ENCODE measurements at regions not wholly inside any gene's neighbourhood (a gene's known extent, or its start where the extent isn't known, plus 50 kb on each side); places are given as distances from the start of the nearest gene placed in this dataset.

DNA sequence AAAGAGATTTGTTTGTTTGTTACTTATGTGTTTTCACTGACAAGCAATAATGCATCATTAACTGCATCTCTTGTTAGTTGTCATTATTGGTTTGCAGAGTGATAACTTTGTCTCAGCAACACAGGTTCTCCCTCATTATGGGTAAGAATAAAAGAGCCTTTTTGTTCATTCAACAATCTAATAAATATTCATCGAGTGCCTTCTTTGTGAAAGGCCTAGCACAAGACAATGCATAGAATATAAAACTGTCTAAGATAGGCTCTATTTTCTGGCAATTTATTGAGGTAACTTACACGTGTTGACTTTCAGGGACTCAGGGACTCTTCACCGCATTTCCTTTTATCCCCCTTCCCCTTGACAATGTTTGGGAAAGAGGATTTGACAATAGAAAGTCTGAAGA is 95.5 kb upstream of the KRR1 start:
- no peak for DNase-seq (ENCODE audit: low read depth in 2 of 2)

DNA sequence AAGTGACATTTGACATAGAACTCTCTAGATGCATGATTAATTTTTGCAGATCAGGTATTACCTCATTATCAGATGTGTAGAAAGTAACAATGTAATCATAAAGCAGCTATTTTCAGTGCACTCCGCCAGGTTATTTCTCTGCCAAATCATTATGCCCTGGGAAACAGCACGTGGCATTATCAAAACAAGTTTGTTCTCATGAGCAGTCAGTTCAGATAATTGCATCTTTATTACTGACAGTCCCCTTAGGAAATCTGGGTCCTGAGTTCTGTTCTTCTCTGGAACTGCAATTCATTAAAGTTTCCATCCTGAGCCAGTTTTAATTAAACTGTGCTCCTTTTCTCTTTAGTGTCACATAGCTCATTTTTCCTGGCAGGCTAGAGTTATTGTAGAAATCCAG is 94.7 kb upstream of the KRR1 start:
- no peak for DNase-seq (ENCODE audit: low read depth in 2 of 2)

DNA sequence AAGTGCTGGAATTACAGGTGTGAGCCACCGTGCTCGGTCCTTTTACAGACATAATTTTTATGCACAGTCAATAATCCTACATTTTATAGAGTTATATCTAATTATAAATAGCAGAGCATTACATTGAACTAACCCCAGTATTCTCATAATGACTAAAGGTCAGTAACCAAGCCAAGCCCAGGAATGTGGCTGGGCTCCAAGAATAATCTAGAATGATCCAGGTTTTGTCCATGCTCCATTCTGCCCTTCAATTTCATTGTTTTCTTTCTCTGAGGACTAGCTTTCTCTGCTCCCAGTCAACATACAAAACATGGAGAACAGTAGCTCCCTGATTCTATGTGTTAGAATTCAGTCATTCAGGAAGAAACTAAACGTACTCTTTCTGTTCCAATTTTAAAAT is 92.1 kb upstream of the KRR1 start:
- DNase-seq (ENCODE audit: low read depth in 2 of 2) = no peak

DNA sequence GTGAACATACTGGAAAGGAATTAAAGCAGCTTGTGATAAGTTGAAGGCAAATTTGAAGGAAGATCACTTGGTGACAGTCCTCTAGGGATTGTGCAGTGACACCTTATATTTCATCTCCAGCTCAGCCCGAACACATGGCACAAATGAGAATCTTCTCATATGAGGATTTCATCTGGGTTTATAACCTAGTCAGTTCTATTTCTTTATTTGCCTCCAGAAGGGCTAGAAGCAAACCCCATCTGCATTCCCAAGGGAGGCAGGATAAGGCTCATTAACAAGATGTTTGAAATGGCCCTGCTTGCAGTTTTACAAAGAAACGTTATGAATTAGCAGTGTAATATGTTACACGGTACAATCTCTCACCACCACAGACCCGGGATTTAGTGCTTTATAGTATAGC is 90.7 kb upstream of the KRR1 start:
- DNase-seq (ENCODE audit: low read depth in 2 of 2) = no peak

DNA sequence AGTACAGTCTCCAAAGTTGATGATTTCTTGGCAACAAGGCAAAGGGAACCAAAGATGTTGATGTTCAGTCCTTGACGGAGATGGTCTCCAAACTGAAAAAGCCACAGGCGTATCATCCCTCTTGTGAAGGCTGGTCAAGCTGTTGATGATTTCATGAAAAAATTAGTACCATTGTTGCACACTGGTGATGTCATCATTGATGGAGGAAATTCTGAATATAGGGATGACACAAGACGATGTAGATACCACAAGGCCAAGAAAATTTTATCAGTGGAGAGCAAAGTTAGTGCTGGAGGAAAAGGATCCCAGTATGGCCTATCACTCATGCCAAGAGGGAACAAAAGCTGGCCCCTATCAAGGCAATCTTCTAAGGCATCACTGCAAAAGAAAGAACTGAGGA is 88.7 kb upstream of the KRR1 start:
- no peak for DNase-seq (ENCODE audit: low read depth in 2 of 2)

DNA sequence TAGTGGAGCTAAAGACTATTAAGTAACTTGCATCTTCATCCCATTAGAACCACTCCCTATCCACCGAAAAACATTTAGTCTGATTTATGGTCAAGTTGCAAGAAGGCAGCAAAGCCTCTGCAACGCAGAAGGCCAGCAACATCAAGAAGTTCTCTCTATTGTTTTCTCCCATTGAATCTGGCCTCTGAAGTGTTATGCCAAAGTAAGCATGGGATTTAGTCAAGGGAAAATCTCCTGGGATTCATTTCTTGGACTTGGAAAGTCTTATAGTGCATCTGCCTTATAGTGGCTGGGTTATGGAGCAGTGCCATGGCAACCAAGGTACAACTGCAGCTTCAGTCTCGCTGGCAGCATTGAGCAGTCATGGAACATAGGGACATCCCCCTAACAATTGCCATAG is 87.7 kb upstream of the KRR1 start:
- no peak for DNase-seq (ENCODE audit: low read depth in 2 of 2)

DNA sequence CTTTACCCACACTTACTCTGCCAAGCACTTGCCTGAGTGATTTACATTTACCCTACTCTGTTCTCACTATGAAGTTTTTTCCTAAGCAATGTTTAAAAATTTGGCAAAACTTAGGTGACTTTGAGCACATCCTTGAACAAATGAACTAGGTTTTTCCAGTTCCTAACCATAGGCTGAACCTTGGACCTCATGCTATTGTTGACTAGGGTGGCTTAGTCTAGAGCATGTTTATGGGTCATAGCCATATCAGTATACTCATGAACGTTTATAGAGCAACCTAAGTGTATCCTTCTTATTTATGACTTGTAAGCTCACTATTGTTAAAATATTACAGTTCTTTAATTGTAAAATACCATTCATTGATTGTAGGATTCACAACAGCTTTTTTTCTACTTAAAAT is 85.0 kb upstream of the KRR1 start:
- no peak for DNase-seq (ENCODE audit: low read depth in 2 of 2)

DNA sequence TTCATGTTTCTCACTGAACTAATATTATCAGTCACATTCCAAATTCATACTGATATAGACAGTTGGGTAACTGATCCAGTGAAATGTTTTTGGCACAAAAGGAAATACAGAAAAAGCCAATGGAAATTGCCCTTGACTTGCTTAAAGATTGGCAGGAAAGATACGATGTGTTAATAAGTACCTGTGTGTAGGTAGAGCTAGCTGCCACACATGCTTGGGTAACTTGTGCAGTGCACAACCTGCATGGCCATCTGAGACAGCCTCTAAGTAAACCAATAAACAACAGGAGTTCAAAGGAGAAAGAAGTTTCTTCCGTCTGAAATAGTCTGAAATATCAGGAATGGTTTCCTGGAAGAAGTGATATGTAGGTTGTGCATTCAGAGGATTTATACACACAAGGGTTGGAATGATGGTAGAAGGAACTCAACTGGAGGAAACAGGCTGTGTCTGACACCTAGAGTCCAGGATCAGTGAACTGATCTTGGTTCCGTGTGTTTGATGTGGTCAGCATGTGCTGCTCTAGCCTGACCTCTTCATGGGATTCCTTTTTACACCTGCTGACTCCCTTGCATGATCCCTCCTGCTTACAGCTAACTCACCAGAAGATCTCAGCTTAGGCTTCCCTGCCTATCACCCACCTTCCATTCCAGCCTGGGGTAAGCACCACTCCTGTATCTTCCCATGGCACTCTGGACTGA is 81.4 kb upstream of the KRR1 start:
- DNase-seq (ENCODE audit: low read depth in 2 of 2) = no peak

DNA sequence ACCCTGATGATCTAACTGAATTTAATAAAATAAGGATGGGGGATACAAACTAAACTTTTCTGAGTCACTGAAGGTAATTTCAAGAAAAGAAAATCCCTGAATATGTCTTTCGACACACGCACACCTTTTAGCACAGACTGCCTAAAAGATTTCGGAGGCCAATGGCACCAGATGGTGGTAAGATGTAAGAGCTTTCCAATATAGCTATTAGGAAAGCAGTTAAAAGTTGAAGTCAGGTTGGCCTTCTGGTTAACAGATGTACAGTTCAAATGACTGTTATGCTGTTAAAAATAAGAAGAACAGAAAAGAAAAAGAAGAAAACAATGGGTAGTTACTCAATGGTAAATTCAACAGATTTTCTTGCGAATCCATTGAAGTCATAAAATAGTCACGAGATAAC is 80.7 kb upstream of the KRR1 start:
- DNase-seq (ENCODE audit: low read depth in 2 of 2) = no peak

DNA sequence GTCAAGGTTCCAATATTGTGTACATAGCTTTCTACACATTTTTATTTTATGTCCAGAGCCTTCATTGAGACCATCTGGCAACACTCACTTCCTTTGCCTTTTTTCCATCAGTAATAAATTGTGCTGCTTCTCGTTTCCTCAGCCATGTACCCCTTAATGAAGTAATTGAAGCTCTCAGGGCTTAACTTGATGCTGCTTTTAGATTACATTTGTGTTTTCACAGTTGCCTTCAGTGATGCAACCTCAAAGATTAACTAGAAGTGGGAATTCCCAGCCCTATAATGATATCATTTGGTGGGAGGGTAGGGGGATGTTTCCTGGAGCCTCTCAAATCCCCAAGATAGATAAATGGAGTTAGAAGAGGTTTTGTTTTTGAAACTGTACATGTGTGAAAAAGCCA is 80.2 kb upstream of the KRR1 start:
- DNase-seq (ENCODE audit: low read depth in 2 of 2) = no peak

DNA sequence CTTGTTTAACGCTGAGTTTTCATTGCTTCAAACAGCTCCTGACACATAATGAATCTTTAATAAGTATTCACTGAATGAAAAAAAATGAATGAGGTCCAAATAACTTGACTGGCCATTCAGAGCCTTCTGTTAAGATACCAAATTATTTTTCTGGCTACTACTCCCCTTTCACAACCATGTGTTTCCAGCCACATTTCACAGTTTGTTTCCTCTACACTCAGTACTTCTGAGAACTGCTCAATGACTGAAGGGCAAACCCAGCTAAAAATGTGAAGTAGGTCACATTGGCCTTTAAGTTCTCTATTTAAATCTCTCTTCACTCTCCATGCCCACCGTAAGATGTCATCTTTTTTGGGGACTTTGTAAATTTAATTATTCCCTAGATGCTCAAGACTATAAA is 78.4 kb upstream of the KRR1 start:
- DNase-seq (ENCODE audit: low read depth in 2 of 2) = no peak

DNA sequence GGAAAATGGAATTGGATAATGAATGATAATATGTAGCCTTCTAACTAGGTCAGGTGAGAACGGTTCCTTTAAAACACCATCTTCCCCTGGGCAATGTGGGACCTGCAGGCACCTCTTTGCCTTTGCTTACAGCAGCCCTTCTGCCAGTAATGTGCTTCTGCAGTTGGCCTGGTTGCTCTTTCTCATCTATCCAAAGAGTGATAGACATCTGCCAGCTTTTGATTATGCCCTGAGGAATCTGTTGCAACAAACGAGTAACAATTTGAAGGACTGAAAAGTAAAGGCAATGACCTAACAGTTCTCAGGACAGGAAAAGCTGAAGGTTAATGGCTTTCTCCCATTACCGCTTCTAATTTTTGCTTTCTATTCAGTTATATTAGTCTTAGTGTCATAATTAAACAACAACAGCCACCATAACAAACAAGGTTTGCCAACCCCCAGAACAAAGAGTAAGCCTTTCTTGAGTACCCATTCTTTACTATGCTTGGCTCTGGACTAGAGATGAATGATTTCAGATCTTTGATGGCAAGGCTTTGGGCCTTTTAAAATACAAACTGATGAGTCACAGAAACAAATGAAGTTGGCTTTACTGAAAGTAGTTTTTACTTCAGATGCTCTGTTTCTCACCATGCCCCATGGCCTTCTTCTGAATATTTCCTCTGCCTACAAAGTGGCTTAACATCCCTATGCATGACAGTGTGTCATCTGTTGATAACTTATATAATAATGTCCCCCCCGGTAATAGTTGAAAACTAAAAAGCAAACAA is 76.1 kb upstream of the KRR1 start:
- no peak for DNase-seq (ENCODE audit: low read depth in 2 of 2)

DNA sequence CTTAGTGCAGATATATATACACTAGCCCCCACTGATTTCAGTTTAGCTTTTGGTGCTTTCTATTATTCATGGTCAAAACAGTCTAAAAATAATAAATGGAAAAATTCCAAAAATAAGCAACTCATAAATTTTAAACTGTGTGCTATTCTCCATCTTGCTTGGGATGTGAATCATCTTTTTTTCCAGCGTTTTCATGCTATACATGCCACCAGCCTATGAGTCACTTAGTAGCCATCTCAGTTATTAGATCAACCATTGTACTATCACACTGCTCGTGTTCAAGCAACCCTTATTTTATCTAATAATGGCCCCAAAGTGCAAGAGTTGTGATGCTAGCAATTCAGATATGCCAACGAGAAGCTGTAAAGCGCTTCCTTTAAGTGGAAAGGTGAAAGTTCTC is 73.9 kb upstream of the KRR1 start:
- no peak for DNase-seq (ENCODE audit: low read depth in 2 of 2)

DNA sequence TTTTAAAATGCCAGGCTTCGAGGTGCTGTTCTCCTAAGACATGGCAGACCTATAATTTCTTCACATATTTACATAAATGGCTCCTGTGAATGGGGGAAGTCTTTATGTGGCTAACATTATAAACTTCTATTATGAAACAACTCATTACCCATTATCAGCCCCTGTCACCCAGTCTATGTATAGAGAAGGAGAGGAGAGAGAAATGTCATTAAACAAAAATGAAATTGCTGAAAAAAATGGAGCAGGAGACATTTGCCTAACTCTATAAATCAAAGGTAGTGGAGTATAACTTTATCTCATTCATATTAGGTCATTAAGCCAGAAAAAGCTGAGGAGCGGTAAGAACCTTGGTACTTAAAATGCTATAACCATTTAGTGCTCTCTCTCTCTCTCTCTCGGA is 71.9 kb upstream of the KRR1 start:
- DNase-seq (ENCODE audit: low read depth in 2 of 2) = no peak

DNA sequence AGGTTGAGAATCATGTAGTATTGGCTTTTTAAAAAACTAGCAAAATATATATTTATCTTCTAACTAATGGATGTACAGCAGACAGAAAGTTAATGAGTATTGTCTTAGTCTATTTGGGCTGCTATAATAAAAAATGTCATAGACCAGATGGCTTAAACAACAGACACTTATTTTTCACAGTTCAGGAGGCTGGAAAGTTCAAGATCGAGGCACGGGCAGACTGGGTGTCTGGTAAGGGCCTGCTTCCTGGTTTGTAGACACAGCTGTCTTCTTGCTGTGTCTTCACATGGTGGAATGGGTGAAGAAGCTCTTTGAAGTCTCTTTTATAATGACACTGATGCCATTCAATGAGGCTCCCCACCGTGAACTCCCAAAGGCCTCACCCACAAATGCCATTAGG is 70.1 kb upstream of the KRR1 start:
- no peak for DNase-seq (ENCODE audit: low read depth in 2 of 2)

DNA sequence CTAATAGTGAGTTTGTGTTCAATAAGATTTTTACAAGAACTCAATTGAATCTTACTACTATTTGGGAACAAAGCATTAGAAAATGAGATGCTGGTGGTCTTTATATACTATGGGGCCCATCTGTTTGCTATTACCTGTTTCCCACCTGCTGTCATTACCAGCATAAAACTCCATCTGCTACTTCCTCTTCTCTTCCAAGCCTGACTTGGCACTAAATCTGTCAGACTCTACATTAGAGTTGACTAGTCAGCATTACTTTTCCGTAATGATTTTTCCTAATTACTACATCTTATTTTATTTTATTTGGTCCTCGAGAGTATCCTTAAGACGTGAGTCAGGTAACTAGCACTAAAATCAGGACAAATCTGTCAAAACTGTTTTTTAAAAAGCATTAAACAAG is 68.1 kb upstream of the KRR1 start:
- DNase-seq (ENCODE audit: low read depth in 2 of 2) = no peak

DNA sequence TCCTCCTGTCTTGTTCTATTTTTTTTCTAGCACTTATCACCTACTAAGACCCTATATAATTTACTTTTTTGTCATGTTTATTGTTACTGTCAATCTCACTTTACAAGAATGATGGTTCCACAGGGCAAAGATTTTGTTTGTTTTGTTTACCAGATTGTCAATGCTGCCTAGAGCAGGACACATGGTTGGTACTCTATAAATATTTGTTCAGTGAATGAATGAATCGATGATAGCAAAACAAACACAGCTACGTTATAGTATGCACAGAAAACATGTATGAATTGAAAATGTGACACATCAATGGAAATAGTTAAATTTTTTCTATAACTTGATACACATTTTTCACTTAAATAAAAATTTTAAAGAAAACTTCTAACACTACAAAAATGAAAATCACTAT is 67.1 kb upstream of the KRR1 start:
- DNase-seq (ENCODE audit: low read depth in 2 of 2) = no peak

DNA sequence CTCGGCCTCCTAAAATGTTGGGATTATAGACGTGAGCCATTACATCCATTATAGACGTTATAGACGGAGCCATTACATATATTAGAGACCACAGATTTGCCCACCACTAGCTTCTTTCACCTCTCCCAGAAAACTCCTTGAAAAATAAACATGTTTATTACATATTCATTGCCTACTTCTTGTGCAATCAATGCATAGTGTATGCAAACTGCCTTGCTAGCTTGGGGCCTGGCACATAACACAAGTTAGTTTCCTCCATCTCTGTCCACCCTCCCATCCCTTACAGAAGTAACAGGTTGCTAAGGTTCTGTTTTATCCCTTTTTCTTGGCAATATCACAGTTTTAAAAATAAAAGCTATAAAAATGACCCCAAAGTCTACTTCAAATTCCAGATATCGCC is 66.4 kb upstream of the KRR1 start:
- DNase-seq (ENCODE audit: low read depth in 2 of 2) = no peak

DNA sequence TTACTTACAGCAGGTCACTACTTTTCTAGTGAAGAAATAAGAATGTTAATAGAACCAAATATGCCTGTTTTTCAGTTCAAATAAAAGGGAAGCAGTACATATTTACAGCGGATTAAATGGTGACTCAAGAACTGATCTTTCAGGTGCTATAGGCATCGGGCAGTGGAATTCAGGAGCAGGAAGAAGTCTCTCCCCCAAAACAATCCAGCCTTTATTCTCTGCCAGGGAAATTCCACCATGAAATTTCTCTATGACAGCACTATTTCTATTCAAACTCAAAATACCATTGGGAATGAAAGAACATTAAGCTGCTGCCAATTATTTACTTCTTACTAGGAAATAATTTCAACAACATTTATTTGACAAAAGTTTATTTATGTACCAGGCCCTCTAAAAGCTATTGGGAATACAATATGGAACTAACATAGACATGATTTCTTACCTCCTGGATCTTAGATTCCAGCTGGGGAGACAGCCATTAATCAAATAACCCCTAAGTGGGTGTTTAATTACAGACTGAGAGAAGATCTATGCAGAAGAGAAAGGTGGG is 60.3 kb upstream of the KRR1 start:
- DNase-seq (ENCODE audit: low read depth in 2 of 2) = no peak

DNA sequence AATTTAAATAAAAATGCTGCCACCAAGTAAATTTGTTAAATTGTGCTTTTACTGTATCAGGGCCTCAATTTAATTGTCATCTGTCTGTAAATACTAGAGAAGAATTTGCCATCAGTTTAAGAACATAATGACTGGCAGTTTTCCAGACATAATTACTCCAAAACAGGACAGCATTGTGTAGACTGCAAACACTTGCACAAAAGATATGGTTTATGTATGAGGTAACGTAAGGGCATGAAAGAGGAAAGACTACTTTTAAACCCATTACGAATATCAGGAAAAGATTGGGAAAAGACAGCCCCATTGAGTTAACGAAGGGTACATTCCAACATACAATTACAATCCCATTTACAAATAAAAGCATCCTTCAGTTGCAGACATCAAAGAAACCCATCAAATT is 59.8 kb upstream of the KRR1 start:
- no peak for DNase-seq (ENCODE audit: low read depth in 2 of 2)

DNA sequence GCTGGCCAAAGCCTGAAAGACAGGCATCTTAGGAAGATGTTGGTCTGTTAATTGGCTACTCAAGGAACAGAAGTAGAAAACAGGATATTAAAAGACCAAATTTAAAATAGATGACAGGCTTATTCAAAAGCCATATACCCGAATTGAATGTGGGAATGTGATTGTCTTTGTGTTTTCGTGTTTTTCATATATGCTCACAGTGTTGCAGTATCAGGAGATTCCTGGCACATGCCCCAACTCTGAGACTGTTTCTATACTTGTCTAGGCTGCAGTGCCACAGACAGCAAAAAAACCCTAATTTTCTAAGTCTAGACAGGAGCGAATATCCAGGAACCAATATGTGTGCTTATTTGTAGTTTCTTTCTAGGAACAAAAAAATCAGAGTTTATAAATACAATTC is 57.4 kb upstream of the KRR1 start:
- no peak for DNase-seq (ENCODE audit: low read depth in 2 of 2)

DNA sequence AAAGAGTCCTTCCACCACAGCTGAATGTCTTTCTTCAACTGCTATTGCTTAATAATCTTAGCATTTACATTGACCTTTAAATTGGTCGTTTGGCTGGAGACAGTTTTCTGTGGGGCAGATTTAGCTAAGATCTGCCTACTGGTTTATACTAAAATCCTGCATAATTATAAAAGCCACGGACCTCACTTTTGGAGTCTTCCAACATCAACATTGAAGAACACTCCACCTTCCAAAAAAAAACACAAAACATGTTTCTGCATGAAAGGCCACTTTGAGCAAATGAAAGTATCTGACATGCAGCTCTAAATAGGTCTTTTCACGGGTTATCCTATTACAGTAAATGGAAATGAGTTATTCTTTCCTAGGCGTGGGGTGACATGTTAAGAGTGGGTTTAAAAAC is 57.0 kb upstream of the KRR1 start:
- no peak for DNase-seq (ENCODE audit: low read depth in 2 of 2)

DNA sequence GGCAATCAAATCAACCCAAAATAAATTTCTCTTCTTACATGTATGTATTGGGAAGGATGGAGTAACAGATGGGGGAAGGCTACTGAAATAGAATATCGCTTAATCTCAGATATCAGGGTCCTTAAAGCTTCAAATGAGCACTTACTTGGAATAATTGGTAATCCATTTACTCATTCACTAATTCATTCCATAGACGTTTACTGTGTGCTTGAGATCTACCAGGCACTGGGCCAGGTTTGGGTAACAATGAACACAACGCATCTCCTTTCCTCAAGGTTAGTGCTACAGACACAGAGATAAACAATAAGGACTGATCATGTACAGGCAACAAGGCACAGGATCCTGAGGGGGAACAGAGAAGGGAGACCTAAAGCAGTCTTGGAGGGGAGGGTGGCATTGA is 54.4 kb upstream of the KRR1 start:
- DNase-seq (ENCODE audit: low read depth in 2 of 2) = no peak

DNA sequence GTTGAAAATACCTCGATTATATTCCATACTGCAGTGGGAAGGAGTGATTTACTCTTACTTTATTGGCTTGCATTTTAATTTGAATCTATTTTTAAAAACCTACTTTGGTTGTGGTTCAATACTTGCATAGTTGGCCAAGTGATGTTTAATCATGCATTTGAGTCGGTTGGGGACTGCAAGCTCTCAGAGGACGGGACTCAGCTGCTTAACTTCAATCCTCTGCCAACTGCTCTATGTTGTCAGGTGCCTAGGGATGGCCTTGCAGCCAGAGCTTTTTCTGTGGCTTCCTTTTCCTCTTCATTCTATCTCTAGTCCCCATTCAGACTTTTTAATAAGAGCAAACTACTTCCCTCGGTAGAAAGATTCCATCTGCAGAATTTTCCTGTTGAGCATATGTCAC is 53.4 kb upstream of the KRR1 start:
- no peak for DNase-seq (ENCODE audit: low read depth in 2 of 2)

Data from stimulated activated CD4-positive, alpha-beta T cell treated with anti-CD3 and anti-CD28 coated beads, Interleukin-15, amount 100 ng/mL, for 48 hours (primary cell).